SK-N-SH (cell line): ENCODE measurements at regions not wholly inside any gene's neighbourhood (a gene's known extent, or its start where the extent isn't known, plus 50 kb on each side); places are given as distances from the start of the nearest gene placed in this dataset.

ENCODE experiments used
- CTCF ChIA-PET: fragments of 300-600, 350-600 bp; formaldehyde crosslinking; extraction: SDS; loops from one replicate; lab custom pipeline; 2021; lab: Yijun Ruan, JAX
- POLR2A ChIA-PET: fragments of 350-600 bp; sonication (Branson Sonifier 250); formaldehyde crosslinking; extraction: SDS; loops from one replicate; lab custom pipeline; 2020; ENCODE audit warnings: antibody characterized with exemption, inconsistent platforms; lab: Yijun Ruan, JAX
- DNase-seq: peaks from one replicate; pipeline ENCODE4 v3.0.0; 2012
- H2AFZ ChIP-seq: fragments of 200-600 bp; sonication (generic); 2 replicates; pipeline ENCODE4 v1.8.1; 2016; ENCODE audit warnings: antibody characterized with exemption, mild to moderate bottlenecking, low read depth
- H3F3A ChIP-seq: fragments of 200-600 bp; sonication (generic); replicated peaks from 2 replicates; pipeline ENCODE3; 2016; ENCODE audit warnings: antibody characterized with exemption, mild to moderate bottlenecking; ENCODE audit not compliant: insufficient read depth
- H3K27ac ChIP-seq, 2 experiments: fragments of 200-500 bp in 1 of 2; fragments of 200-600 bp in 1 of 2; sonication (Bioruptor generic) in 1 of 2; sonication (generic), shearing (Covaris generic) in 1 of 2; 2 replicates each; pipeline versions ENCODE4 v1.5.1 to v1.6.1; 2014 to 2016; ENCODE audit warnings: low read depth in 2 of 2, inconsistent platforms in 1 of 2, low read length in 1 of 2, mild to moderate bottlenecking in 1 of 2, mixed read lengths in 1 of 2
- H3K27me3 ChIP-seq: fragments of 200-600 bp; sonication (generic), shearing (Covaris generic); 2 replicates; pipeline ENCODE4 v1.6.1; 2016; ENCODE audit warnings: mixed run types; ENCODE audit not compliant: insufficient read depth
- H3K36me3 ChIP-seq, 2 experiments: fragments of 200-500 bp in 1 of 2; fragments of 200-600 bp in 1 of 2; sonication (Bioruptor generic) in 1 of 2; sonication (generic) in 1 of 2; replicated peaks in 1 of 2; 2 replicates each; pipeline versions ENCODE3 to v1.5.1; 2014 to 2016; ENCODE audit warnings: low read length in 1 of 2, mild to moderate bottlenecking in 1 of 2; ENCODE audit not compliant: insufficient read depth in 2 of 2, control insufficient read depth in 1 of 2
- H3K4me1 ChIP-seq, 2 experiments: fragments of 200-500 bp in 1 of 2; fragments of 200-600 bp in 1 of 2; sonication (Bioruptor generic) in 1 of 2; sonication (generic), shearing (Covaris generic) in 1 of 2; 2 replicates each; pipeline versions ENCODE4 v1.5.1 to v1.6.1; 2014 to 2016; ENCODE audit warnings: low read depth in 1 of 2, low read length in 1 of 2, mixed run types in 1 of 2; ENCODE audit not compliant: insufficient read depth in 2 of 2, control insufficient read depth in 1 of 2
- H3K4me2 ChIP-seq: fragments of 200-600 bp; sonication (generic), shearing (Covaris generic); 2 replicates; pipeline ENCODE4 v1.6.1; 2017; ENCODE audit warnings: mixed run types
- H3K4me3 ChIP-seq, 2 experiments: fragments of 200-500 bp in 1 of 2; fragments of 200-600 bp in 1 of 2; sonication (Bioruptor generic) in 1 of 2; sonication (generic), shearing (Covaris generic) in 1 of 2; 2 replicates each; pipeline versions ENCODE4 v1.5.1 to v1.8.1; 2014 to 2016; ENCODE audit warnings: low read depth in 2 of 2, inconsistent platforms in 1 of 2, low read length in 1 of 2, mild to moderate bottlenecking in 1 of 2, mixed read lengths in 1 of 2, moderate library complexity in 1 of 2
- H3K79me2 ChIP-seq: fragments of 200-600 bp; sonication (generic); 2 replicates; pipeline ENCODE4 v1.8.1; 2017; ENCODE audit warnings: mild to moderate bottlenecking; ENCODE audit not compliant: insufficient read depth
- H3K9ac ChIP-seq: fragments of 200-600 bp; sonication (generic); 2 replicates; pipeline ENCODE4 v1.6.1; 2017; ENCODE audit warnings: mixed run types
- H3K9me2 ChIP-seq: fragments of 200-600 bp; sonication (generic); 2 replicates; pipeline ENCODE4 v1.6.1; 2017; ENCODE audit warnings: mixed run types
- H3K9me3 ChIP-seq: fragments of 200-600 bp; sonication (generic); 2 replicates; pipeline ENCODE4 v1.6.1; 2017; ENCODE audit warnings: mixed run types, mild to moderate bottlenecking, moderate library complexity
- H4K20me1 ChIP-seq: fragments of 200-600 bp; sonication (generic); 2 replicates; pipeline ENCODE4 v1.6.1; 2017; ENCODE audit warnings: mild to moderate bottlenecking, mixed run types; ENCODE audit not compliant: insufficient read depth
- EZH2phosphoT487 ChIP-seq: fragments of 200-600 bp; sonication (generic); IDR thresholded peaks from 2 replicates; pipeline ENCODE4 v1.6.1; 2017; ENCODE audit warnings: low read depth, mixed run types, mild to moderate bottlenecking, antibody characterized with exemption, moderate library complexity, borderline replicate concordance
- GABPA ChIP-seq: IDR thresholded peaks from 2 replicates; pipeline ENCODE4 v1.4.0; 2012; ENCODE audit warnings: low read depth, mild to moderate bottlenecking
- GATA2 ChIP-seq: sonication (generic); formaldehyde crosslinking; IDR thresholded peaks from 2 replicates; pipeline ENCODE4 v1.5.0; 2020; ENCODE audit warnings: mild to moderate bottlenecking, missing genetic modification reagents
- JUND ChIP-seq: IDR thresholded peaks from 2 replicates; pipeline ENCODE4 v1.4.0; 2012
- MAX ChIP-seq: IDR thresholded peaks from 2 replicates; pipeline ENCODE4 v1.4.0; 2012; ENCODE audit warnings: low read depth
- MXI1 ChIP-seq: IDR thresholded peaks from 2 replicates; pipeline ENCODE4 v1.6.1; 2012; ENCODE audit warnings: mild to moderate bottlenecking, low read depth, low read length, improper control_type of control experiment
- NRF1 ChIP-seq: IDR thresholded peaks from 2 replicates; pipeline ENCODE4 v1.6.1; 2012; ENCODE audit warnings: low read depth, mild to moderate bottlenecking, low read length
- PBX3 ChIP-seq: IDR thresholded peaks from 2 replicates; pipeline ENCODE4; 2012
- RAD21 ChIP-seq: IDR thresholded peaks from 2 replicates; pipeline ENCODE4 v1.6.1; 2012; ENCODE audit warnings: mild to moderate bottlenecking, low read length
- RCOR1 ChIP-seq: fragments of 150-350 bp; IDR thresholded peaks from 2 replicates; pipeline ENCODE4 v1.6.1; 2017; ENCODE audit warnings: antibody characterized with exemption, low read length
- RFX5 ChIP-seq: IDR thresholded peaks from 2 replicates; pipeline ENCODE4 v1.6.1; 2012; ENCODE audit warnings: mild to moderate bottlenecking, improper control_type of control experiment, low read length
- SMC3 ChIP-seq: IDR thresholded peaks from 2 replicates; pipeline ENCODE4 v1.6.1; 2012; ENCODE audit warnings: low read depth, low read length, improper control_type of control experiment
- TAF1 ChIP-seq: IDR thresholded peaks from 2 replicates; pipeline ENCODE4 v1.6.1; 2012; ENCODE audit warnings: low read depth, mild to moderate bottlenecking, low read length, moderate library complexity, borderline replicate concordance
- TCF12 ChIP-seq: IDR thresholded peaks from 2 replicates; pipeline ENCODE4 v1.4.0; 2012
- TEAD4 ChIP-seq: IDR thresholded peaks from 2 replicates; pipeline ENCODE4 v1.4.0; 2012; ENCODE audit warnings: mild to moderate bottlenecking, borderline replicate concordance; ENCODE audit not compliant: insufficient read depth
- USF2 ChIP-seq: fragments of 150-350 bp; IDR thresholded peaks from 2 replicates; pipeline ENCODE4 v1.6.1; 2017; ENCODE audit warnings: antibody characterized with exemption, low read length, low read depth, borderline replicate concordance
- YY1 ChIP-seq: IDR thresholded peaks from 2 replicates; pipeline ENCODE4 v1.4.0; 2012; ENCODE audit warnings: low read depth, mild to moderate bottlenecking
- ZBTB33 ChIP-seq: IDR thresholded peaks from 2 replicates; pipeline ENCODE4 v1.4.0; 2012; ENCODE audit warnings: low read depth, borderline replicate concordance
- WGBS: methylation state at CpG from one replicate; pipeline ENCODE4 v1.1.6; 2017; ENCODE audit warnings: low lambda C conversion rate; 5-methylcytosine and 5-hydroxymethylcytosine counted together

- Histone ChIP-seq H4K20me1 (no peaks in the 10 kb centered on the region), H2AFZ (no peak overlapping the region), H3K9me3 (no peaks in the 10 kb centered on the region), H3F3A (no peaks in the 10 kb centered on the region), H3K79me2 (no peaks in the 10 kb centered on the region; the same call in 1 of the 2 replicates), H3K9ac (no peak overlapping the region), H3K4me1 (peaks cover under 1 to 90% of the 10 kb centered on the region in 2 experiments; a peak in 2 of 4 replicates), H3K27me3 (no peaks in the 10 kb centered on the region), H3K36me3 (no peaks in the 10 kb centered on the region), H3K27ac (peak overlapping the region in 1 of 2 experiments; percentile 100; a peak in 1 of 4 replicates), H3K4me3 (no peak overlapping the region), H3K9me2 (no peaks in the 10 kb centered on the region), H3K4me2 (no peak overlapping the region)
- 95% methylated on average over 8 of the region's 10 CpGs for WGBS
- TF ChIP-seq USF2 (no peak), ZBTB33 (no peak), MAX (no peak), NRF1 (no peak), YY1 (no peak), MXI1 (no peak), TEAD4 (no peak), TAF1 (no peak), EZH2phosphoT487 (no peak), RCOR1 (no peak)
- ChIA-PET CTCF (interaction anchor here (0.9 to 2.9 kb wide), 7 partner anchors 9 to 377 kb away, joined by 3 to 25 read pairs (median 4); no protein-coding TSS in a partner anchor), POLR2A (interaction anchor here (0.6 kb wide), 1 partner anchor 496 kb away, joined by 3 read pairs; no protein-coding TSS in a partner anchor)
- DNase-seq = no peak
Measured at GRCh38 chr14:100403802-100404365, 80.7 kb downstream of the SLC25A47 start.

- Histone ChIP-seq H4K20me1 (no peaks in the 10 kb centered on the region), H3K4me2 (no peak overlapping the region), H3K9me3 (no peaks in the 10 kb centered on the region), H3K79me2 (no peaks in the 10 kb centered on the region; the same call in 1 of the 2 replicates), H2AFZ (no peak overlapping the region)
- no peak for TF ChIP-seq MXI1
- no peak for TF ChIP-seq JUND
- no peak for TF ChIP-seq RCOR1
- TF ChIP-seq MAX = no peak
- TF ChIP-seq EZH2phosphoT487 = no peak
- no peak for TF ChIP-seq RFX5
- TF ChIP-seq SMC3 = no peak
- no peak for TF ChIP-seq PBX3
- TF ChIP-seq GABPA = no peak
- no peak for TF ChIP-seq RAD21
- no peak for TF ChIP-seq TCF12
- no peak for TF ChIP-seq GATA2 (CRISPR knock-in tag)
- TF ChIP-seq, all 33 proteins: peak for 0
- 97% methylated on average over 4 of the region's 4 CpGs for WGBS
- H3F3A ChIP-seq = no peaks in the 10 kb centered on the region
- H3K27ac ChIP-seq = peak overlapping the region in 1 of 2 experiments; percentile 100; a peak in 1 of 4 replicates
- H3K4me1 ChIP-seq = peaks cover 0 to 90% of the 10 kb centered on the region in 2 experiments; a peak in 2 of 4 replicates
- no peak for DNase-seq
- H3K9ac ChIP-seq = no peak overlapping the region
- H3K4me3 ChIP-seq = no peak overlapping the region
- ChIA-PET POLR2A (no interaction called here), CTCF (interaction anchor here (0.9 to 6.7 kb wide), 5 partner anchors 10 to 20 kb away, joined by 3 to 55 read pairs (median 6); no protein-coding TSS in a partner anchor)
- H3K9me2 ChIP-seq = no peaks in the 10 kb centered on the region
- no peaks in the 10 kb centered on the region for H3K27me3 ChIP-seq
- H3K36me3 ChIP-seq = no peaks in the 10 kb centered on the region
Measured at GRCh38 chr14:100404419-100404818, 81.3 kb downstream of the SLC25A47 start.
